GM13977 (cell line): ENCODE measurements at regions not wholly inside any gene's neighbourhood (a gene's known extent, or its start where the extent isn't known, plus 50 kb on each side); places are given as distances from the start of the nearest gene placed in this dataset.

Experiments used
- DNase-seq: peaks from one replicate; pipeline ENCODE4 v3.0.0; 2012; ENCODE audit warnings: low spot score
- in situ Hi-C: fragments of 300-500 bp; cut with MboI; formaldehyde crosslinking; loops from one replicate; pipeline ENCODE4 v1.12.0; 2022; ENCODE audit warnings: low sequenced_read_pairs, low pct_unique_long_range_greater_than_20kb, mixed read lengths, inconsistent platforms; ENCODE audit not compliant: unreplicated experiment
- TF ChIP-seq, protein P1 (sequence below): IDR thresholded peaks from 2 replicates; pipeline ENCODE4 v1.5.1; 2012; ENCODE audit warnings: mild to moderate bottlenecking, control low read depth; ENCODE audit not compliant: insufficient read depth; ENCODE audit errors: extremely low read depth, missing control alignments

DNA sequence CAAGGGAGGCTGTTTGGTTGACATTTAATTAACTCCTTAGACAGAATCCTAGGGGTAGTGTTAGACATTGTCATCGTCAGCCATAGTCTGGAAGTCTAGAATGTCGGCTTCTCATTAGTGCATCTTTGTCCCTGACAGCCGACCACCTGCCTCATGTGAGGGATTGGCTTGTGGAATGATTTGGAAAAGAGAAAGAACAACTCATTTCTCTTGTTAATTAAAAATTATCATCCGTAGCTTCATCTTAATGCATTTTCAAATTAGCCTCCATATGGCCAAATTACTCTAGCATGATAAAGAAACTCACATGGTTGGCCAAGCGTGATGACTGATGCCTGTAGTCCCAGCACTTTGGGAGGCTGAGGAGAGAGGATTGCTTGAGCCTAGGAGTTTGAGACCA is 97.7 kb upstream of the PARD3 start:
- TF ChIP-seq, protein P1, sequence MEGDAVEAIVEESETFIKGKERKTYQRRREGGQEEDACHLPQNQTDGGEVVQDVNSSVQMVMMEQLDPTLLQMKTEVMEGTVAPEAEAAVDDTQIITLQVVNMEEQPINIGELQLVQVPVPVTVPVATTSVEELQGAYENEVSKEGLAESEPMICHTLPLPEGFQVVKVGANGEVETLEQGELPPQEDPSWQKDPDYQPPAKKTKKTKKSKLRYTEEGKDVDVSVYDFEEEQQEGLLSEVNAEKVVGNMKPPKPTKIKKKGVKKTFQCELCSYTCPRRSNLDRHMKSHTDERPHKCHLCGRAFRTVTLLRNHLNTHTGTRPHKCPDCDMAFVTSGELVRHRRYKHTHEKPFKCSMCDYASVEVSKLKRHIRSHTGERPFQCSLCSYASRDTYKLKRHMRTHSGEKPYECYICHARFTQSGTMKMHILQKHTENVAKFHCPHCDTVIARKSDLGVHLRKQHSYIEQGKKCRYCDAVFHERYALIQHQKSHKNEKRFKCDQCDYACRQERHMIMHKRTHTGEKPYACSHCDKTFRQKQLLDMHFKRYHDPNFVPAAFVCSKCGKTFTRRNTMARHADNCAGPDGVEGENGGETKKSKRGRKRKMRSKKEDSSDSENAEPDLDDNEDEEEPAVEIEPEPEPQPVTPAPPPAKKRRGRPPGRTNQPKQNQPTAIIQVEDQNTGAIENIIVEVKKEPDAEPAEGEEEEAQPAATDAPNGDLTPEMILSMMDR, result no peak
- in situ Hi-C loops, result no loop called here

DNA sequence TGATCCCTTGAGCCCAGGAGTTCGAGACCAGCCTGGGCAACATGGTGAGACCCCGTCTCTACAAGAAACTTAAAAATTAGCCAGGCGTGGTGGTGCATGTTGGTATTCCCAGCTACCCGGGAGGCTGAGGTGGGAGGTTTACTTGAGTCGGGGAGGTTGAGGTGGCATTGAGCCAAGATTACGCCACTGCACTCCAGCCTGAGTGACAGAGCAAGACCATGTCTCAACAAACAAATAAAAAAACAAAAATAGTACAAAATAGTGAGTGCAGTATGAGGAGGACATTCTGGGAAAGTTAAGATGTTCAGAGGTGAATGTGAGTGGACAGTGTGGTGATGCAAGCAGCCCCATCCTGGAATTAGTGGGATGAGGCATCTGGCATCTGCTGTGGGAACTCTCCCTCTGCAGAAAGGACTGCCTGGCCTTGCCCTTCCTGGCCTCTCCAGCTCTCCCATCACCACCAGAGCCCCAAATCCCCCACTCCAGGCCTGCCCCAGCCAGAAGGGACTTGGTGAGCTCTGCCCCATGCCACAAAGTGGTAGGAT is 96.6 kb upstream of the PARD3 start:
- TF ChIP-seq, protein P1, result no peak
- in situ Hi-C loops, result no loop called here
- DNase-seq, result no peak

More for the DNA sequence above, 97.7 kb upstream of the PARD3 start:
- DNase-seq, result no peak

DNA sequence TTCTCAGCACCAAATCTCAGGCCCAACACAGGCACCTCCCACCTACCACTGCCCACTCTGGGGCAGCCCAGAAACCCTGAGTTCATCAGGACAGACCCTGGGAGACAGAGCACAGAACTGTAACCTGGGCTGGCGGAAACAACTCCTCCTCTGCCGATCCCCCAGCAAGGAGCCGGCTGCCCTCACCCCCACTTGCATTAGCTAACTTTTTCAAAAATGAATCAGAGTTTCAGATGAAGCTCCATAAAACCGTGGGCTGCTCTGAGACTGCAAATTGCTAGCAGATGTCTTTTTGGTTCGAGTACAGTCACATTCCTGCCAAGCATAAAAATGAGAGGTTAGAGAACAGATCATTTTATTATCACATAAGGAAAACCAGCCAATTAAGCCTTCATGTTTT is 93.4 kb upstream of the PARD3 start:
- peak; percentile 50 for DNase-seq
- TF ChIP-seq, protein P1, result no peak
- in situ Hi-C loops, result no loop called here

- TF ChIP-seq, protein P1, result no peak
- DNase-seq, result no peak
- in situ Hi-C loops, result no loop called here
These were observed 92.8 kb upstream of the PARD3 start for GRCh38 chr10:34907743-34908430.

DNA sequence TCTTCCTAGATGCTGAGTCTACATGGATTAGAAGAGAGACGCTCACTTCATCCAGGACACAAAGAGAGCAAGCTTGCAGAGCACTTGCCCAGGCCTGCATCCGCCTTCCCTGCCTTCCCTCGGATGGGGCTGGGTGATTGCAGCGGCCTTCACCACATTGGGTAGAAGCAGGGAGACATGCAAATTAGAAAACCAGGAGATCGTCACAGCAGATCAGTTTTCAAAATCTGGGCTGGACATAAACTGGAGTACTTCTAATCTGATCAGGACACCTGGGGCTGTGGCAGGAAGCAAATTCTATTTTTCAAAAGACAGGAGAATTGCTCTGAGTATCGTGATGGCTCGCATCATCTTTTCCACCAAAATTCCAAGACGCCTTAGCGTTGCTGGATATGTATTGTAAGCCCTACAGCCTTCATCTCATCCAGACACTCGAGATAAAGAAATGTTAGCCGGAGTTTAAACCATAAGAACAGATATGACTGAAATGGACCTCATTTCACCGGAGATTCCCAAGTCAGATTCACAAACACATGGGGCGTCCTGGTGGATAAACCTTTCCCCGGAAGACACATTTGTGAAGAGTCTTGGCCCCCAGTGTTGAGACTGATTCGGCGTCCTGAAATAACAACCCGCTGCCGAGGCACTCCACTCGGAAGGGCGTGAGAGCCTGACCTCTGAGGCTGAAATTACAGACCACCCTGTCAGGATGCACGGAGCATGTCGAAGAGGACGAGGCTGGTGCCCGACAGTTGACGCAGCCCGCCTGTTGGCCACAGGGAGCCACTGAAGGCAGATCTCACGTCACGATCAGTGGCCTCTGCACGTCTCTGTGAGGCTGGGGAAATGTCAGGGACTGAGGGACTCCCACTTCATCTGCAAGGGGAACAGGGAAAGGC is 91.2 kb upstream of the PARD3 start:
- in situ Hi-C loops, result no loop called here
- TF ChIP-seq, protein P1, result no peak
- no peak for DNase-seq

DNA sequence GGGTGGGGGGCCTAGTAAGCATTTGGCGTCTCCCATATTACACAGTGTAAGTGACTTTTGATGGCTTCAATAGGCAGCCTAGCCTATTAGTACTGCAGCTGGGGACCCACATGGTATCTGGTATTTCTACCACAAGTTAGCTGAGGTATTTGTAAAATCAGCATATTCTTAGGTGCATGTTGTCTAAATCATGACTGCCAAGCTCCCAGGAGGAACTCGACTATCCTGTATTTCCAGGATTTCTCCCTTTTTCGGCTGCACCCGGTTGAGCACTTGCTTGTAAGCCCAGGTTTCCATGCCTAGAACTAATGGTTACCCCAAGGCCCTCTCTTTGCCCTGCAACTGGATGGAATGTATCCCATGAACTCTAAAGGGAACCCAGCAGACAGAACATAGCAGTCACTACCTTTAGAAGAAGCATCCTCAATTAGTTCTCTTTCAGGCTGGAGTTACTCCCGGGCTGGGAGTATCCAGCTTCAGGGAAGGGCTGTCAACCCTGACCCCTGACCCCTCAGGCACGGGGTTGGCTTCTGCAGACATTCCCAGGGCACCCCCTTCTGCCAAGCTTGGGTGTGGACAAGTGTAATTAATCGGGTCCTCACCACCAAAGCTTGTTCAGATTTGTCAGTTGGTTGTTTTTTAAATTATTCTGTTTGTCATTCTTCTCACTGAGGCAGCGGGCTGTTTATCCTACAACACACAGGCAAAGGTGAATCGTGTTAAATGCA is 90.3 kb upstream of the PARD3 start:
- TF ChIP-seq, protein P1, result no peak
- in situ Hi-C loops, result no loop called here
- no peak for DNase-seq
